ENCODE measurements at regions not wholly inside any gene's neighbourhood (a gene's known extent, or its start where the extent isn't known, plus 50 kb on each side); places are given as distances from the start of the nearest gene placed in this dataset.
A peak's percentile ranks its signal among the peaks of the same experiment; 100 is the strongest.

GRCh38 chr7:121810831-121811672, 61.9 kb upstream of the PTPRZ1 start:
- FAIRE-seq: no peak

- no peak for FAIRE-seq
These were observed 65.9 kb upstream of the PTPRZ1 start for GRCh38 chr7:121807078-121807477.

GRCh38 chr7:121803039-121803438, 69.9 kb upstream of the PTPRZ1 start:
- no peak for FAIRE-seq

- FAIRE-seq: no peak
These were observed 71.9 kb upstream of the PTPRZ1 start for GRCh38 chr7:121800916-121801675.

- FAIRE-seq: no peak
These were observed 74.1 kb upstream of the PTPRZ1 start for GRCh38 chr7:121798896-121799295.

GRCh38 chr7:121798453-121798840, 74.5 kb upstream of the PTPRZ1 start:
- FAIRE-seq: no peak

GRCh38 chr7:121797657-121798452, 75.1 kb upstream of the PTPRZ1 start:
- FAIRE-seq: no peak

GRCh38 chr7:121796936-121797656, 75.9 kb upstream of the PTPRZ1 start:
- no peak for FAIRE-seq

GRCh38 chr7:121796381-121796780, 76.6 kb upstream of the PTPRZ1 start:
- FAIRE-seq: no peak

- FAIRE-seq: no peak
These were observed 77.2 kb upstream of the PTPRZ1 start for GRCh38 chr7:121795736-121796135.

- no peak for FAIRE-seq
These were observed 79.2 kb upstream of the PTPRZ1 start for GRCh38 chr7:121793716-121794115.

- FAIRE-seq: no peak
These were observed 95.3 kb upstream of the PTPRZ1 start for GRCh38 chr7:121777672-121778071.

- FAIRE-seq: no peak
These were observed 98.4 kb upstream of the PTPRZ1 start for GRCh38 chr7:121774563-121774962.

GRCh38 chr7:121766676-121767075, 106.3 kb upstream of the PTPRZ1 start:
- FAIRE-seq: no peak

GRCh38 chr7:121761399-121761798, 111.6 kb upstream of the PTPRZ1 start:
- FAIRE-seq: no peak

- FAIRE-seq: no peak
These were observed 117.0 kb upstream of the PTPRZ1 start for GRCh38 chr7:121755818-121756552.

- FAIRE-seq: peak; percentile 8
These were observed 117.7 kb upstream of the PTPRZ1 start for GRCh38 chr7:121755286-121755685.

- no peak for FAIRE-seq
These were observed 119.0 kb upstream of the PTPRZ1 start for GRCh38 chr7:121753944-121754343.

- FAIRE-seq: no peak
These were observed 120.3 kb upstream of the PTPRZ1 start for GRCh38 chr7:121752706-121753105.

GRCh38 chr7:121748546-121748945, 124.4 kb upstream of the PTPRZ1 start:
- no peak for FAIRE-seq

- no peak for FAIRE-seq
These were observed 127.1 kb upstream of the PTPRZ1 start for GRCh38 chr7:121745856-121746255.

GRCh38 chr7:121744877-121745276, 128.1 kb upstream of the PTPRZ1 start:
- no peak for FAIRE-seq

All from endometrium (tissue), 2 donors.